SK-N-SH (cell line): ENCODE measurements at regions not wholly inside any gene's neighbourhood (a gene's known extent, or its start where the extent isn't known, plus 50 kb on each side); places are given as distances from the start of the nearest gene placed in this dataset.

Experiments
- CTCF ChIA-PET: fragments of 300-600, 350-600 bp; formaldehyde crosslinking; extraction: SDS; loops from one replicate; lab custom pipeline; 2021; lab: Yijun Ruan, JAX
- POLR2A ChIA-PET: fragments of 350-600 bp; sonication (Branson Sonifier 250); formaldehyde crosslinking; extraction: SDS; loops from one replicate; lab custom pipeline; 2020; ENCODE audit warnings: antibody characterized with exemption, inconsistent platforms; lab: Yijun Ruan, JAX
- DNase-seq: peaks from one replicate; pipeline ENCODE4 v3.0.0; 2012
- H2AFZ ChIP-seq: fragments of 200-600 bp; sonication (generic); 2 replicates; pipeline ENCODE4 v1.8.1; 2016; ENCODE audit warnings: antibody characterized with exemption, mild to moderate bottlenecking, low read depth
- H3F3A ChIP-seq: fragments of 200-600 bp; sonication (generic); replicated peaks from 2 replicates; pipeline ENCODE3; 2016; ENCODE audit warnings: antibody characterized with exemption, mild to moderate bottlenecking; ENCODE audit not compliant: insufficient read depth
- H3K27ac ChIP-seq, 2 experiments: fragments of 200-500 bp in 1 of 2; fragments of 200-600 bp in 1 of 2; sonication (Bioruptor generic) in 1 of 2; sonication (generic), shearing (Covaris generic) in 1 of 2; 2 replicates each; pipeline versions ENCODE4 v1.5.1 to v1.6.1; 2014 to 2016; ENCODE audit warnings: low read depth in 2 of 2, inconsistent platforms in 1 of 2, low read length in 1 of 2, mild to moderate bottlenecking in 1 of 2, mixed read lengths in 1 of 2
- H3K27me3 ChIP-seq: fragments of 200-600 bp; sonication (generic), shearing (Covaris generic); 2 replicates; pipeline ENCODE4 v1.6.1; 2016; ENCODE audit warnings: mixed run types; ENCODE audit not compliant: insufficient read depth
- H3K36me3 ChIP-seq, 2 experiments: fragments of 200-500 bp in 1 of 2; fragments of 200-600 bp in 1 of 2; sonication (Bioruptor generic) in 1 of 2; sonication (generic) in 1 of 2; replicated peaks in 1 of 2; 2 replicates each; pipeline versions ENCODE3 to v1.5.1; 2014 to 2016; ENCODE audit warnings: low read length in 1 of 2, mild to moderate bottlenecking in 1 of 2; ENCODE audit not compliant: insufficient read depth in 2 of 2, control insufficient read depth in 1 of 2
- H3K4me1 ChIP-seq, 2 experiments: fragments of 200-500 bp in 1 of 2; fragments of 200-600 bp in 1 of 2; sonication (Bioruptor generic) in 1 of 2; sonication (generic), shearing (Covaris generic) in 1 of 2; 2 replicates each; pipeline versions ENCODE4 v1.5.1 to v1.6.1; 2014 to 2016; ENCODE audit warnings: low read depth in 1 of 2, low read length in 1 of 2, mixed run types in 1 of 2; ENCODE audit not compliant: insufficient read depth in 2 of 2, control insufficient read depth in 1 of 2
- H3K4me2 ChIP-seq: fragments of 200-600 bp; sonication (generic), shearing (Covaris generic); 2 replicates; pipeline ENCODE4 v1.6.1; 2017; ENCODE audit warnings: mixed run types
- H3K4me3 ChIP-seq, 2 experiments: fragments of 200-500 bp in 1 of 2; fragments of 200-600 bp in 1 of 2; sonication (Bioruptor generic) in 1 of 2; sonication (generic), shearing (Covaris generic) in 1 of 2; 2 replicates each; pipeline versions ENCODE4 v1.5.1 to v1.8.1; 2014 to 2016; ENCODE audit warnings: low read depth in 2 of 2, inconsistent platforms in 1 of 2, low read length in 1 of 2, mild to moderate bottlenecking in 1 of 2, mixed read lengths in 1 of 2, moderate library complexity in 1 of 2
- H3K79me2 ChIP-seq: fragments of 200-600 bp; sonication (generic); 2 replicates; pipeline ENCODE4 v1.8.1; 2017; ENCODE audit warnings: mild to moderate bottlenecking; ENCODE audit not compliant: insufficient read depth
- H3K9ac ChIP-seq: fragments of 200-600 bp; sonication (generic); 2 replicates; pipeline ENCODE4 v1.6.1; 2017; ENCODE audit warnings: mixed run types
- H3K9me2 ChIP-seq: fragments of 200-600 bp; sonication (generic); 2 replicates; pipeline ENCODE4 v1.6.1; 2017; ENCODE audit warnings: mixed run types
- H3K9me3 ChIP-seq: fragments of 200-600 bp; sonication (generic); 2 replicates; pipeline ENCODE4 v1.6.1; 2017; ENCODE audit warnings: mixed run types, mild to moderate bottlenecking, moderate library complexity
- H4K20me1 ChIP-seq: fragments of 200-600 bp; sonication (generic); 2 replicates; pipeline ENCODE4 v1.6.1; 2017; ENCODE audit warnings: mild to moderate bottlenecking, mixed run types; ENCODE audit not compliant: insufficient read depth
- EZH2phosphoT487 ChIP-seq: fragments of 200-600 bp; sonication (generic); IDR thresholded peaks from 2 replicates; pipeline ENCODE4 v1.6.1; 2017; ENCODE audit warnings: low read depth, mixed run types, mild to moderate bottlenecking, antibody characterized with exemption, moderate library complexity, borderline replicate concordance
- FOSL2 ChIP-seq: IDR thresholded peaks from 2 replicates; pipeline ENCODE4 v1.4.0; 2012; ENCODE audit warnings: low read depth, mild to moderate bottlenecking, moderate library complexity, borderline replicate concordance
- GABPA ChIP-seq: IDR thresholded peaks from 2 replicates; pipeline ENCODE4 v1.4.0; 2012; ENCODE audit warnings: low read depth, mild to moderate bottlenecking
- MAX ChIP-seq: IDR thresholded peaks from 2 replicates; pipeline ENCODE4 v1.4.0; 2012; ENCODE audit warnings: low read depth
- MEF2A ChIP-seq: IDR thresholded peaks from 2 replicates; pipeline ENCODE4 v1.4.0; 2012; ENCODE audit warnings: low read depth, borderline replicate concordance
- MXI1 ChIP-seq: IDR thresholded peaks from 2 replicates; pipeline ENCODE4 v1.6.1; 2012; ENCODE audit warnings: mild to moderate bottlenecking, low read depth, low read length, improper control_type of control experiment
- NFIC ChIP-seq: IDR thresholded peaks from 2 replicates; pipeline ENCODE4 v1.4.0; 2012; ENCODE audit warnings: borderline replicate concordance
- POLR2AphosphoS5 ChIP-seq: IDR thresholded peaks from 2 replicates; pipeline ENCODE4 v1.6.1; 2012; ENCODE audit warnings: low read depth, low read length
- RAD21 ChIP-seq: IDR thresholded peaks from 2 replicates; pipeline ENCODE4 v1.6.1; 2012; ENCODE audit warnings: mild to moderate bottlenecking, low read length
- RCOR1 ChIP-seq: fragments of 150-350 bp; IDR thresholded peaks from 2 replicates; pipeline ENCODE4 v1.6.1; 2017; ENCODE audit warnings: antibody characterized with exemption, low read length
- REST ChIP-seq: IDR thresholded peaks from 2 replicates; pipeline ENCODE4 v1.6.1; 2012; ENCODE audit warnings: mild to moderate bottlenecking, low read depth, low read length, moderate library complexity
- RFX5 ChIP-seq: IDR thresholded peaks from 2 replicates; pipeline ENCODE4 v1.6.1; 2012; ENCODE audit warnings: mild to moderate bottlenecking, improper control_type of control experiment, low read length
- RXRA ChIP-seq: IDR thresholded peaks from 2 replicates; pipeline ENCODE4 v1.4.0; 2012; ENCODE audit warnings: low read depth, mild to moderate bottlenecking, borderline replicate concordance
- SIN3A ChIP-seq: IDR thresholded peaks from 2 replicates; pipeline ENCODE4 v1.6.1; 2012; ENCODE audit warnings: low read depth, mild to moderate bottlenecking, low read length, moderate library complexity, borderline replicate concordance
- TAF1 ChIP-seq: IDR thresholded peaks from 2 replicates; pipeline ENCODE4 v1.6.1; 2012; ENCODE audit warnings: low read depth, mild to moderate bottlenecking, low read length, moderate library complexity, borderline replicate concordance
- USF1 ChIP-seq: IDR thresholded peaks from 2 replicates; pipeline ENCODE4 v1.4.0; 2012; ENCODE audit warnings: low read depth, borderline replicate concordance
- YY1 ChIP-seq: IDR thresholded peaks from 2 replicates; pipeline ENCODE4 v1.4.0; 2012; ENCODE audit warnings: low read depth, mild to moderate bottlenecking
- WGBS: methylation state at CpG from one replicate; pipeline ENCODE4 v1.1.6; 2017; ENCODE audit warnings: low lambda C conversion rate; 5-methylcytosine and 5-hydroxymethylcytosine counted together

GRCh38 chr5:25990771-25991170, 1047.6 kb downstream of the CDH9 start (continued):
- TF ChIP-seq GABPA: no peak

- H2AFZ ChIP-seq: no peak overlapping the region
- DNase-seq: no peak
- H3K9me2 ChIP-seq: no peaks in the 10 kb centered on the region
- no peaks in the 10 kb centered on the region for H3K27me3 ChIP-seq
- H3K4me2 ChIP-seq: no peak overlapping the region
- no peaks in the 10 kb centered on the region for H3K79me2 ChIP-seq
- no peaks in the 10 kb centered on the region for H3K4me1 ChIP-seq
- 11% methylated on average over 1 of the region's 1 CpG for WGBS
- TF ChIP-seq SIN3A: no peak
- TF ChIP-seq YY1: no peak
- TF ChIP-seq NFIC: no peak
- TF ChIP-seq REST: no peak
- no peak for TF ChIP-seq USF1
- TF ChIP-seq EZH2phosphoT487: no peak
- no peak for TF ChIP-seq MXI1
- no peak for TF ChIP-seq FOSL2
- TF ChIP-seq MAX: no peak
- TF ChIP-seq MEF2A: no peak
- no peak for TF ChIP-seq POLR2AphosphoS5
- TF ChIP-seq RCOR1: no peak
- no peaks in the 10 kb centered on the region for H3K36me3 ChIP-seq
- no peaks in the 10 kb centered on the region for H4K20me1 ChIP-seq
- ChIA-PET POLR2A (no interaction called here), CTCF (no interaction called here)
- no peaks in the 10 kb centered on the region for H3K9me3 ChIP-seq
- no peak overlapping the region for H3K4me3 ChIP-seq
- H3F3A ChIP-seq: no peaks in the 10 kb centered on the region
- no peak overlapping the region for H3K9ac ChIP-seq
- H3K27ac ChIP-seq: no peak overlapping the region
Observed at GRCh38 chr5:25979086-25979485, 1059.3 kb downstream of the CDH9 start.

GRCh38 chr5:25975885-25976284, 1062.5 kb downstream of the CDH9 start:
- H3K4me2 ChIP-seq: no peak overlapping the region
- POLR2A ChIA-PET: no interaction called here
- H3K27me3 ChIP-seq: no peaks in the 10 kb centered on the region
- DNase-seq: no peak
- H3K9ac ChIP-seq: no peak overlapping the region
- TF ChIP-seq MEF2A: no peak
- no peak for TF ChIP-seq RAD21
- TF ChIP-seq TAF1: no peak
- TF ChIP-seq RFX5: peak; percentile 87
- TF ChIP-seq RXRA: no peak
- TF ChIP-seq, all 33 proteins: peak for 1
- Histone ChIP-seq H3K27ac (no peak overlapping the region), H3K4me3 (no peak overlapping the region), H2AFZ (no peak overlapping the region), H3K79me2 (no peaks in the 10 kb centered on the region), H4K20me1 (no peaks in the 10 kb centered on the region), H3F3A (no peaks in the 10 kb centered on the region), H3K9me2 (no peaks in the 10 kb centered on the region), H3K4me1 (no peaks in the 10 kb centered on the region), H3K9me3 (no peaks in the 10 kb centered on the region), H3K36me3 (no peaks in the 10 kb centered on the region)
- CTCF ChIA-PET: no interaction called here
- 5% methylated on average over 2 of the region's 2 CpGs for WGBS
